Subcutaneous abdominal adipose tissue (tissue), 5 donors: ENCODE measurements at regions not wholly inside any gene's neighbourhood (a gene's known extent, or its start where the extent isn't known, plus 50 kb on each side); places are given as distances from the start of the nearest gene placed in this dataset.

Experiments
- H3K27ac ChIP-seq: one replicate; pipeline ENCODE4 v1.7.0; 2013; ENCODE audit warnings: low read depth, mild to moderate bottlenecking, inconsistent platforms, low read length, moderate library complexity
- H3K27me3 ChIP-seq, 5 donors: one replicate each; pipeline ENCODE4 v1.7.0; 2013; ENCODE audit warnings: low read length in 5 of 5, inconsistent platforms in 1 of 5; ENCODE audit not compliant: control insufficient read depth in 5 of 5, insufficient read depth in 4 of 5
- H3K36me3 ChIP-seq, 5 donors: one replicate each; pipeline ENCODE4 v1.7.0; 2013; ENCODE audit warnings: low read length in 5 of 5; ENCODE audit not compliant: control insufficient read depth in 5 of 5, insufficient read depth in 5 of 5
- H3K4me1 ChIP-seq, 5 donors: one replicate each; pipeline ENCODE4 v1.7.0; 2013; ENCODE audit warnings: low read length in 5 of 5, mild to moderate bottlenecking in 3 of 5, moderate library complexity in 1 of 5; ENCODE audit not compliant: control insufficient read depth in 5 of 5, insufficient read depth in 5 of 5
- H3K4me3 ChIP-seq, 5 donors: one replicate each; pipeline ENCODE4 v1.7.0; 2013; ENCODE audit warnings: low read length in 5 of 5, low read depth in 1 of 5
- H3K9ac ChIP-seq, 5 donors: one replicate each; pipeline ENCODE4 v1.7.0; 2013; ENCODE audit warnings: low read length in 5 of 5, mild to moderate bottlenecking in 4 of 5, moderate library complexity in 3 of 5
- H3K9me3 ChIP-seq, 5 donors: one replicate each; pipeline ENCODE4 v1.7.0; 2013; ENCODE audit warnings: low read length in 5 of 5; ENCODE audit not compliant: control insufficient read depth in 5 of 5
- donor health status: healthy.
- donor health status: healthy.
- donor health status: healthy.
- donor health status: healthy.
- donor health status: healthy.

DNA sequence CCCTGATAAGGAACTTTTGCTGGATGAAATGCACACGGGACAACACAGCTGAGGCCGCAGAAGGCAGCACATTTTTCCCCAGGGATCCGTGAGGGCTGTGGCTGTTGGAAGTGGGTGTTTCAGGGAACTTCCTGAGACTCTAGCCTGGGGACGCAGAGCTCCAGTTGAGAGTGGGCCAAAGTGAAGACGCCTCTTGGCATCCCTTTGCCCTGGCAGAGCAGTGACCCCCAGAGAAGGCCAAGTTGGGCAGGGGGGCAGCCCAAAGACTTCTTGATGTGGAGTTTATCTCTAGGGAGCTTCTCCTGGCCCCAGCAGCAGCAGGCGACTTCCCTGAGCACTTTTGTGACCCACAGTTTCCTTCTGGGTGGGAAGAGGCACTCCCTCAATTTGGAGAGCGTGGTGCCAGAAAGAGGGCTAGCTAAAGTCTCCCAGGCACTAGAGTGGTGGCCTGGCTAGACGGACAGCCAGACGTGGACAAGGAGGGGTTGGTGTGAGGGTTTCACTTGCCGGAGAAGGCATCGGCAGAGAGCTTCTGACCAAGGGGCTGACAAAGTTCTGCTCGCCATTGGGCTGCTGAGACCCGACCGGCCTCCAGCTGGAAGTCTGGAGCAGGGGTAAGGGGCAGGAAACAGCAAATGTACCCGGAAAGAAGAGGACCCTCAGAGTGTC, 108.8 kb downstream of the ACKR3 start:
- Histone ChIP-seq H3K36me3 (no peaks in the 10 kb centered on the region), H3K9me3 (no peaks in the 10 kb centered on the region), H3K27ac (no peak overlapping the region), H3K27me3 (no peaks in the 10 kb centered on the region), H3K4me3 (no peak overlapping the region), H3K4me1 (peaks cover 0 to 32% (median 20%) of the 10 kb centered on the region in 5 donors), H3K9ac (no peak overlapping the region)

DNA sequence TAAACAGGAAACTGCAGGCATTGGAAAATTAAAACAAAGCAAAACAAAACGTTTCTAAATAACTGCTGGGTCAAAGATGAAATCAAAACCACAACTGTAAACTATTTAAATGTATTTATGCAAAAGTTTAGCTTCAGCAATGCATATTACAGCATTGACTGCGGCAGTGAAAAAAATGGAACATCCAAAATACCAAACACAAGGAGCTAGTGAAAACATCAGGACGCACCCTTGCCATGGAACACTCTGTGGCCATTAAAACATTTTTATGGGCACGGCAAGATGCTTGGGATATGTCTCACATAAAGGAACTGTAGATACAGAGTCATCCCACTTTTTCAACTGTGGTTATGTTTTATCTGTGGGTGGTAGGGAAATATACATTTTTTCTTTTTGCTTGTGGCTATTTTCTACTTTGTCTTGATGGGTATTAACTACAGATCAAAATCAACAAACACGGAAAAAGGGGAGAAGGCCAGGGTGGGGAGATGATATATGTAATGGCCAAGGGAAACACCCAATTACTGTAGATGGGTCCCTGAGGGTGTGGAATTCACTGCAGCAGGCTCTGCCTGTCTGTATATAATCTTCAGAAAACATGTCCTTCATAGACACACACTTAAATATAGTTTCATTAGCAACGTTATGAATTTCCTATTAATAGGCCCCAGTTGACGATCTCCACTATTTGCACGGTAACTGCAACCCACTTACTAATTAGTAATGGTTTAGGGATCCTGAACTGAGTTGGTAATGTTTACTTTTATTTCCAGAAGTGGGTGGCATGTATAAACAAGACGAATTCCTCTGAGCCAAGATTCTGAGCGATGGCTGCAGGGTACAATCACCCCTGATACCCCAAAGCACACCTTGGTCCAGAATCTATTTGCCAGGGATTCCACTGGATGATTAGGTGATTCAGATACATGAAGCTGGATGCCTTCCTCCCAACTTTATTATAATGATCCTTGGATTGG, 110.5 kb downstream of the ACKR3 start:
- Histone ChIP-seq H3K9me3 (no peaks in the 10 kb centered on the region), H3K9ac (no peak overlapping the region), H3K36me3 (no peaks in the 10 kb centered on the region), H3K4me1 (peaks cover 0 to 24% (median 14%) of the 10 kb centered on the region in 5 donors), H3K4me3 (no peak overlapping the region), H3K27ac (no peak overlapping the region), H3K27me3 (no peaks in the 10 kb centered on the region)

DNA sequence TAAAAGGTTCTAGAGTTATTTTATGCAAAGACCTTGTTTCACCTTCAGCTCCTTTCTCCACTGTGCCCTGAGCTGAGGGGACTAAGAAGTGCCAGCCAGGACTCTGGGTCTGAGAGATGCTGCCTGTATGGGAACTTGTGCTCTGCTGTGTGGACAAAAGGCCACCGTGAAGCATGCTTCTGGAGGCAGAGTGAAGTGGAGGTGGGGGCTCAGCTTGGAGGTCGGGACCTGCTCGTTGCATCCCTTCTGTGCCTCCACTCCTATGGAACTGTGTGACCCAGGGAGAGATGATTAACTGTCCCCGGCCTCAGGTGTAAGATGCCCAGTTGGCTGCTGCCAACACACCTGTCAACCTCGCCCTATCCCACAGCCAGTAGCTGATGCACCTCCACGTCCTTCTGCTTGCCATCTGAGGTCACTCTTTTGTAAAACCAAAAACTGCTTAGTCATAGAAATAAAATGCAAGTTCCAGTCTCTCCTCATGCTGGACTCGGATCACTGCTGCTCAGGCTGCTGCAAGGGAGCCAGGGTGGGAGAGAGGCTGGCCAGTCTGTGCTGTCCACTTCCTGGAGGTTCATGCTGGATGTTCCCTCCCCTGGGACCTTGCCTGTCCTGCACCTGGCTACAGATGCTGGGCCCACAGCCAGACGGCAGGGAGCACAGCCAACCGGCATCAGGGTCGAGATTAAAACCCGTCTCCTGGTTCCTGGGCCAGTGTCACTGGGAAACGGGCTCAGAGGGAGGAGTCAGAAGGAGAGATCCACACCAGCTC, 113.2 kb downstream of the ACKR3 start:
- no peak overlapping the region for H3K9ac ChIP-seq
- no peaks in the 10 kb centered on the region for H3K27me3 ChIP-seq
- no peaks in the 10 kb centered on the region for H3K36me3 ChIP-seq
- no peak overlapping the region for H3K4me3 ChIP-seq
- no peaks in the 10 kb centered on the region for H3K9me3 ChIP-seq
- H3K4me1 ChIP-seq = peaks cover 0 to 13% (median 13%) of the 10 kb centered on the region in 5 donors
- peak overlapping the region; percentile 1 for H3K27ac ChIP-seq

DNA sequence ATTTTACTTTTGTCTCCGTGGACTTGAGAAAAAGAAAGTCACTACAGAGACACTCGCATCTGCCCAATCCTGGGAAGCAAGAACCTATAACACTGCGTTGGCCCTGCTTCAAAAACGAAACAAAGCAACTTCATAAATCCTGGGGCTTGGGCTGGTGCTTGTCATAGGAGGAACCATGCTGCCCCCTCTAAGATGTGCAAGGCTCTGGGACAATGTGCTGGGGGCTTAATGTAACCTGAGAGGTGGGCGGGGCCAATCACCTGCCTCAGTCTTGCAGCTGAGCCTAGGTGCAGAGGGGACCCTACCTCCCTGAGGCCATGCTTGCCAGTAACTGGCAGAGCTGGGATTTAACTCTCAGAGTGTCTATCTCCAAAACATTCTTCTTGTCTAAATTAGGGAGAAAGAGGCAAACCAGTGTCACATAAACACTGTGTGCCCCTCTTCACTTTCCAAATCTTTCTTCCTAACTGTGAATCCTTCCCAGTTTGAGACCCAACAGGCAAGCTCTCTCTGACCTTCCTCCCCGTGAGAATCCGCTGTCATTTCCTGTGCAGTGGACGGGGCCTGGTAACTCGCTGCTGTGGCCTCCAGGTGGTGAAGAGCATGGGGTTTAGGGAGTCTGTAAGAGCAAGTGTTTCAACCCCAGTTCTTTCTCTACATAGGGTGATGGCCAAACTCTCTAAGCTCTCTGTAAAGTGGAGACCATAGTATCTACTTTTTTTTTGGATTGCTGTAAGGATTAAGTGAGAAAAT, 115.1 kb downstream of the ACKR3 start:
- H3K27ac ChIP-seq = no peak overlapping the region
- no peak overlapping the region for H3K4me3 ChIP-seq
- no peaks in the 10 kb centered on the region for H3K36me3 ChIP-seq
- H3K4me1 ChIP-seq = peaks cover 0 to 29% (median 24%) of the 10 kb centered on the region in 5 donors
- no peak overlapping the region for H3K9ac ChIP-seq
- no peaks in the 10 kb centered on the region for H3K27me3 ChIP-seq
- H3K9me3 ChIP-seq = no peaks in the 10 kb centered on the region

DNA sequence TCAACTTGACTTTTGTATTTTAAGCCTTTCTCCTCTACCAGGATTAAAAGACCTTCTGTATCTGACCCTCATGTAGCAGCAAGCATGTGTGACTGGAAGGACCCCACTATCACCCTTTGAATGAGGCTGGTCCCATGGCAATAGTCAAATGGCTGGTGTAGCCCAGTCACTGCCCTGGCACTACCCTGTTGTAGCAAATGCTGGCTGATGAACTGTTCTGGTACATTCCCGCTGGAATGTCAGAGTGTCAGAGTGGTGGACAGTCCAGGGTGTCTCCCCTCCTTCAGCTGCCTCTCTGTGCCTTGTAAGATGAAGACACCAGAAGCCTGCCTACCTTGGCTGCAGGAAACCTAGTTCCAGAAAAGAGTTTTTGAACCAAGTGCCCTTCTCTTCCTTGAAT, 115.7 kb downstream of the ACKR3 start:
- no peaks in the 10 kb centered on the region for H3K27me3 ChIP-seq
- H3K9me3 ChIP-seq = no peaks in the 10 kb centered on the region
- H3K4me1 ChIP-seq = peaks cover 0 to 29% (median 24%) of the 10 kb centered on the region in 5 donors
- H3K27ac ChIP-seq = no peak overlapping the region
- H3K9ac ChIP-seq = no peak overlapping the region
- H3K4me3 ChIP-seq = no peak overlapping the region
- H3K36me3 ChIP-seq = no peaks in the 10 kb centered on the region

- Histone ChIP-seq H3K27me3 (no peaks in the 10 kb centered on the region), H3K4me3 (no peak overlapping the region), H3K27ac (no peak overlapping the region), H3K9me3 (no peaks in the 10 kb centered on the region), H3K36me3 (no peaks in the 10 kb centered on the region), H3K4me1 (peaks cover 0 to 29% (median 24%) of the 10 kb centered on the region in 5 donors), H3K9ac (no peak overlapping the region)
These were observed 116.4 kb downstream of the ACKR3 start for GRCh38 chr2:236685979-236686520.

- Histone ChIP-seq H3K9ac (no peak overlapping the region), H3K4me1 (peaks cover 0 to 29% (median 24%) of the 10 kb centered on the region in 5 donors), H3K27ac (peak overlapping the region; percentile 10), H3K4me3 (no peak overlapping the region), H3K36me3 (no peaks in the 10 kb centered on the region), H3K27me3 (no peaks in the 10 kb centered on the region), H3K9me3 (no peaks in the 10 kb centered on the region)
These were observed 116.9 kb downstream of the ACKR3 start for GRCh38 chr2:236686561-236686960.

GRCh38 chr2:236687296-236687965, 117.8 kb downstream of the ACKR3 start:
- H3K27me3 ChIP-seq = no peaks in the 10 kb centered on the region
- peak overlapping the region; percentile 10 for H3K27ac ChIP-seq
- H3K4me3 ChIP-seq = no peak overlapping the region
- H3K36me3 ChIP-seq = no peaks in the 10 kb centered on the region
- no peak overlapping the region for H3K9ac ChIP-seq
- H3K9me3 ChIP-seq = no peaks in the 10 kb centered on the region
- H3K4me1 ChIP-seq = peaks cover 0 to 34% (median 24%) of the 10 kb centered on the region in 5 donors

DNA sequence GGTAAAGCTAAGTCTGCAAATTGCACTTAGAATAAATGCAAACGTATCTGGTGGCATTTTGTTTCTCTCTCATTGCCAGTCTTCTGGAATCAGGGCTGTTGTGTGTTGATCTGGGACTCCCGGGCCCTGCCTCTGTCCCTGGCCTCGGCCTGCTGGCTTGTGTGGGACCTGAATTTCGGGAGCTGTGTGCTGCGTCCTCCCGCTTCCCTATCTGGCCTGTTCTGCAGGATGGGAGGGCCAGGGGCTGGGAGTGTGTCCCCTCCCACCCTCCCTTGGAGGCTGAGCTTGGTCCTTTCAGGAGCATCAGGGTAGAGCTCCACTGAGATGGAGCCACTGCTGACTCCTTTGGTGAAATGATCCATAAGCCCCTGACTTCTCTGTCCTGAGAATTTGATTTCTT, 118.5 kb downstream of the ACKR3 start:
- Histone ChIP-seq H3K4me1 (peaks cover 0 to 32% (median 21%) of the 10 kb centered on the region in 5 donors), H3K9ac (no peak overlapping the region), H3K4me3 (no peak overlapping the region), H3K27ac (no peak overlapping the region), H3K9me3 (no peaks in the 10 kb centered on the region), H3K27me3 (no peaks in the 10 kb centered on the region), H3K36me3 (no peaks in the 10 kb centered on the region)
